ENCODE measurements at regions not wholly inside any gene's neighbourhood (a gene's known extent, or its start where the extent isn't known, plus 50 kb on each side); places are given as distances from the start of the nearest gene placed in this dataset.

DNA sequence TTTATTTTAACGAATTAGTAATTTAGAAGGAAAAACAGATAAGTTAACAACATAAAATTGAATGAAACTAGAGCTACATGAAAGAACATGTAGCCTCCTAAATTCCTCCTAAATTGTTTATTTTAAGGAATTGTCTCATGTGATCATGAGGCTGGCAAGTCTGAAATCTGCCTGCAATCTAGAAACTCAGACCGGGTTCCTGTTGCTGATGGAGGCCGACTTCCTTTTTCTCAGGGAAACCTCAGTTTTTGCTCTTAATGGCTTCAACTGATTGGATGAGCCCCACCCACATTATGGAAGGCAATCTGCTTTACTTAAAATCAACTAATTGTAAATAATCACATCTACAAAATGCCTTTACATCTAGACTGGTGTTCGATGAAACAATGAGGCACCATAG lies 205.0 kb upstream of the ADRA1D start:
- H3K4me3 ChIP-seq, result no peak overlapping the region
- no peaks in the 10 kb centered on the region for H3K4me1 ChIP-seq
- no peak for ATAC-seq
- no peak for DNase-seq
- no peak for TF ChIP-seq POLR2A (IDR thresholded peaks at IDR 0.05)
- TF ChIP-seq, protein P1, sequence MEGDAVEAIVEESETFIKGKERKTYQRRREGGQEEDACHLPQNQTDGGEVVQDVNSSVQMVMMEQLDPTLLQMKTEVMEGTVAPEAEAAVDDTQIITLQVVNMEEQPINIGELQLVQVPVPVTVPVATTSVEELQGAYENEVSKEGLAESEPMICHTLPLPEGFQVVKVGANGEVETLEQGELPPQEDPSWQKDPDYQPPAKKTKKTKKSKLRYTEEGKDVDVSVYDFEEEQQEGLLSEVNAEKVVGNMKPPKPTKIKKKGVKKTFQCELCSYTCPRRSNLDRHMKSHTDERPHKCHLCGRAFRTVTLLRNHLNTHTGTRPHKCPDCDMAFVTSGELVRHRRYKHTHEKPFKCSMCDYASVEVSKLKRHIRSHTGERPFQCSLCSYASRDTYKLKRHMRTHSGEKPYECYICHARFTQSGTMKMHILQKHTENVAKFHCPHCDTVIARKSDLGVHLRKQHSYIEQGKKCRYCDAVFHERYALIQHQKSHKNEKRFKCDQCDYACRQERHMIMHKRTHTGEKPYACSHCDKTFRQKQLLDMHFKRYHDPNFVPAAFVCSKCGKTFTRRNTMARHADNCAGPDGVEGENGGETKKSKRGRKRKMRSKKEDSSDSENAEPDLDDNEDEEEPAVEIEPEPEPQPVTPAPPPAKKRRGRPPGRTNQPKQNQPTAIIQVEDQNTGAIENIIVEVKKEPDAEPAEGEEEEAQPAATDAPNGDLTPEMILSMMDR (IDR thresholded peaks at IDR 0.05 in 4 of 5, conservative IDR thresholded peaks at IDR 0.05 in 1 of 5), result no peak
- H3K9me3 ChIP-seq, result no peaks in the 10 kb centered on the region
- in situ Hi-C loops (cut with MboI; ENCODE audit: low sequenced_read_pairs in 4 of 4), result no loop called here
- H3K27me3 ChIP-seq, result no peaks in the 10 kb centered on the region
- no peak overlapping the region for H3K27ac ChIP-seq
- H3K36me3 ChIP-seq, result no peaks in the 10 kb centered on the region
- intact Hi-C loops (cut with DNase I; ENCODE audit: low total_unique reads), result no loop called here

DNA sequence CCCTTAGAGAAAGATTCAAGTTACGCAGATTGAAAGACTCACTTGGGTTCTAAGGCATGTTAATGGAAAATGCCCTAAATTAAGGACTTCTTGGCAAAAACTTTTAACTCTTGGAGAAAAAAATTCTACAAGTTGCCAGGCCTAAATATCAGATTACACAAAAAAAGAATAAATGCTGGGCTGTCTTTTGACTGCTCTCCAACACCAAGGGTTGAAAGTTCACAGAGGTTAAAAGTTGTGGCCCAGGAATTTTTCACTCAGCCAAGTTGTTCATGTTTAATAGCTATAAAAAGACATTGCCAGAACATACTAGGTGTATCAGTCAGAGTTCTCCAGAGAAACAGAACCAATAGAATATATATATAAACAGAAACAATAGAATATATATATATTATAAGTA lies 204.3 kb upstream of the ADRA1D start:
- in situ Hi-C loops (cut with MboI; ENCODE audit: low sequenced_read_pairs in 4 of 4) (no loop called here), intact Hi-C loops (cut with DNase I; ENCODE audit: low total_unique reads) (no loop called here)
- H3K4me1 ChIP-seq, result no peaks in the 10 kb centered on the region
- ATAC-seq, result no peak
- TF ChIP-seq, protein P1 (IDR thresholded peaks at IDR 0.05 in 4 of 5, conservative IDR thresholded peaks at IDR 0.05 in 1 of 5), result no peak
- no peak for TF ChIP-seq POLR2A (IDR thresholded peaks at IDR 0.05)
- no peaks in the 10 kb centered on the region for H3K9me3 ChIP-seq
- H3K36me3 ChIP-seq, result no peaks in the 10 kb centered on the region
- no peak for DNase-seq
- no peak overlapping the region for H3K4me3 ChIP-seq
- no peak overlapping the region for H3K27ac ChIP-seq
- H3K27me3 ChIP-seq, result no peaks in the 10 kb centered on the region

DNA sequence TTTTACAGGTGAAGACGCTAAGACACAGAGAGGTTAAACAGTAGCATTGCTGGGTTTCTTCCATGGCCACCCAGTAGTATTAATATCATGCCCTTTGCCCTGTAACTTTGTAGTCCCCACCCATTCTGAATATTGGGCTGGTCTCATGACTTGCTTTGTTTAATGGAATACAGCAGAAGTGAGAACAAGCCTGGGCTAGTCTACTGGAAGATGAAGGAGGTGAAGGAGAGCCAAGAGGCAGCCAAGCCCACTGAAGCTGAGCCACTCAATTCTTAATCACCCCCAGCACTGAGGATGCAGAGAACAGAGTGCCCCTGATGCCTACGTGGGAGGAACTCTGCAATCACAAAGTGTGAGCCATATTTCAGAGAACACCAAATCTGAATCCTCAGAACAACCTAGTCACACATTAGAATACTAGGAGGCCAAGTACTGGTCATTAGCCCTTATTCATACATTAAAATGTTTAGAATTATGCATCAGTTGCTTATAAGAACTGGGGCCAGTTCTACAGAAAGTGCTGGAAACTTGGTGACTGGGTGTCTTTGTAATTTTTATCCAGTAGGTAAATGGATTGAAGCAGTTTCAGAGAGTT lies 202.5 kb upstream of the ADRA1D start:
- no peak overlapping the region for H3K4me3 ChIP-seq
- H3K27me3 ChIP-seq, result no peaks in the 10 kb centered on the region
- no peak for TF ChIP-seq POLR2A (IDR thresholded peaks at IDR 0.05)
- TF ChIP-seq, protein P1 (IDR thresholded peaks at IDR 0.05 in 4 of 5, conservative IDR thresholded peaks at IDR 0.05 in 1 of 5), result no peak
- H3K9me3 ChIP-seq, result no peaks in the 10 kb centered on the region
- ATAC-seq (no peak), DNase-seq (no peak)
- intact Hi-C loops (cut with DNase I; ENCODE audit: low total_unique reads) (no loop called here), in situ Hi-C loops (cut with MboI; ENCODE audit: low sequenced_read_pairs in 4 of 4) (no loop called here)
- H3K27ac ChIP-seq, result no peak overlapping the region
- H3K4me1 ChIP-seq, result no peaks in the 10 kb centered on the region
- no peaks in the 10 kb centered on the region for H3K36me3 ChIP-seq

DNA sequence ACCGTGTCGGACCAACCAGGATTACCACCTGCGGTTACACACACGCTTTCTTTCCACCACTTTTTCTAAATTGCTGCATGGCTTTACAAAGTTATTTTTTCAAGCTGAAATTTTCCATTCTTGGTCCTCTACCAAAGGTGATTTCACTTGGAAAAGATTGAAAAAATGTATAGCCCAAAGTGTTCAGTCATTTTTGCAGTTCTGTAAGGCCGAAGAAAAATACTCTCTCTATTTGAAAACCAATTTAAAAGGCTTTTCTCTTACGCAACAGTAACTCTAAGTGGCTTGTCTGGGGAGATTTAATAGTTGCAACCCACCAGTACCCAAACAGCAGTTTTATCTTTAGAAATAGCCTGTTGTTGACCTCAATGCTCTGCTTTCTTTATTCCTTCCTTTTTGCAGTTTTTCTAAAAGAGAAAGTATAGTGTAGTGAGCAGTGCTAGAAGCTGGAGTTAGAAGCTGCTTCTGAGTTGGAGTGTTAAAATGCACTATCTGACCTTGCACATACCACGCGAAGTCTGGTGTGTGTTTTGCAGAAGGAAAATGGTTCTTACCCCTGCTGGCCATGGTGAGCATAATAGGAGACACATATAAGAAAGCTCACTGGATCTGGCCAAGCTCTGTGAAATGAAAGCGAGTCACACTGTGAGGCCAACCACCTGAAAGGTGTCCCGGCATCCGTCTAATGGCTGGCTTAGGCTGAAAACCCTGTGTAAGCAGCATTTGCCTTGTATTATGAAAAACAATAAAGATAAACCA lies 201.0 kb upstream of the ADRA1D start:
- intact Hi-C loops (cut with DNase I; ENCODE audit: low total_unique reads), result no loop called here
- H3K4me1 ChIP-seq, result no peaks in the 10 kb centered on the region
- peak overlapping the region in 1 of 4 donors; percentile 14 for H3K4me3 ChIP-seq
- ATAC-seq (no peak), DNase-seq (no peak)
- H3K36me3 ChIP-seq, result no peaks in the 10 kb centered on the region
- no peaks in the 10 kb centered on the region for H3K9me3 ChIP-seq
- no peaks in the 10 kb centered on the region for H3K27me3 ChIP-seq
- no peak overlapping the region for H3K27ac ChIP-seq
- TF ChIP-seq, protein P1 (IDR thresholded peaks at IDR 0.05 in 4 of 5, conservative IDR thresholded peaks at IDR 0.05 in 1 of 5), result no peak
- no peak for TF ChIP-seq POLR2A (IDR thresholded peaks at IDR 0.05)
- in situ Hi-C loops (cut with MboI; ENCODE audit: low sequenced_read_pairs in 4 of 4), result no loop called here

Data from gastrocnemius medialis (tissue), 4 donors.